GM12878 (cell line): ENCODE measurements at regions not wholly inside any gene's neighbourhood (a gene's known extent, or its start where the extent isn't known, plus 50 kb on each side); places are given as distances from the start of the nearest gene placed in this dataset.

Experiments
- CREM ChIP-seq: IDR thresholded peaks from 2 replicates; pipeline ENCODE4 v1.6.1; 2014; ENCODE audit warnings: antibody characterized with exemption, low read depth
- CTCF ChIP-seq, 3 experiments: IDR thresholded peaks in 2 of 3; conservative IDR thresholded peaks in 1 of 3; 2 replicates each; pipeline ENCODE4 v1.5.1; 2011; ENCODE audit warnings: low read depth in 3 of 3, low read length in 3 of 3, mild to moderate bottlenecking in 3 of 3, control low read depth in 2 of 3, moderate library complexity in 2 of 3, inconsistent platforms in 1 of 3, mixed read lengths in 1 of 3; ENCODE audit not compliant: control insufficient read depth in 2 of 3, insufficient read depth in 1 of 3; ENCODE audit errors: extremely low read depth in 1 of 3
- NFIC ChIP-seq: IDR thresholded peaks from 2 replicates; pipeline ENCODE4 v1.6.1; 2012; ENCODE audit warnings: low read depth, mild to moderate bottlenecking, inconsistent platforms, low read length, moderate library complexity
- STAT3 ChIP-seq: IDR thresholded peaks from 2 replicates; pipeline ENCODE4 v1.6.1; 2011; ENCODE audit warnings: low read depth, low read length, improper control_type of control experiment
- ZBTB33 ChIP-seq: fragments of 450-650 bp; IDR thresholded peaks from 2 replicates; pipeline ENCODE4 v1.6.1; 2017; ENCODE audit warnings: mild to moderate bottlenecking
- ZNF217 ChIP-seq: fragments of 450-650 bp; IDR thresholded peaks from 2 replicates; pipeline ENCODE4 v1.6.1; 2017; ENCODE audit warnings: antibody characterized with exemption, mild to moderate bottlenecking

- TF ChIP-seq STAT3 = no peak
- TF ChIP-seq CREM = no peak
- no peak for TF ChIP-seq ZBTB33
- TF ChIP-seq CTCF (IDR thresholded peaks at IDR 0.05 in 2 of 3, conservative IDR thresholded peaks at IDR 0.05 in 1 of 3; ENCODE audit: control insufficient read depth in 2 of 3, extremely low read depth in 1 of 3, insufficient read depth in 1 of 3, low read depth in 3 of 3, low read length in 3 of 3) = no peak
- TF ChIP-seq ZNF217 = no peak
- no peak for TF ChIP-seq NFIC
Measured at GRCh38 chr1:59075021-59075420, 221.9 kb upstream of the FGGY start.
